ENCODE measurements at regions not wholly inside any gene's neighbourhood (a gene's known extent, or its start where the extent isn't known, plus 50 kb on each side); places are given as distances from the start of the nearest gene placed in this dataset.
"Not testable (repeated sequence)": the region's sequence is repeated elsewhere in the genome, so short reads cannot be mapped to it uniquely, and the experiment has no call there.

DNA sequence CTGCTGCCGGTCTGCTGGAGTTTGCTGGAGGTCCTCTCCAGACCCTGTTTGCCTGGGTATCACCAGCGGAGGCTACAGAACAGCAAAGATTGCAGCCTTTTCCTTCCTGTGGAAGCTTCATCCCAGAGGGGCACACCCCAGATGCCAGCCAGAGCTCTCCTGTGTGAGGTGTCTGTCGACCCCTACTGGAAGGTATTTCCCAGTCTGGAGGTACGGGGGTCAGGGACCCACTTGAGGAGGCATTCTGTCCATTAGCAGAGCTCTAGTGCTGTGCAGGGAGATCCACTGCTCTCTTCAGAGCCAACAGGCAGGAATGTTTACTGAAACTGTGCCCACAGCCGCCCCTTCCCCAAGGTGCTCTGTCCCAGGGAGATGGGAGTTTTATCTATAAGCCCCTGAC is 823.1 kb upstream of the HS3ST5 start:
- TF ChIP-seq EP300 (IDR thresholded peaks at IDR 0.05; ENCODE audit: low read depth in 2 of 2, low read length in 2 of 2); EP300 (CRISPR knock-in tag; IDR thresholded peaks at IDR 0.05; ENCODE audit: borderline replicate concordance); POLR2AphosphoS5 (IDR thresholded peaks at IDR 0.05; ENCODE audit: low read depth, low read length); HIVEP1 (CRISPR knock-in tag; IDR thresholded peaks at IDR 0.05); NR2C2 (CRISPR knock-in tag; IDR thresholded peaks at IDR 0.05; ENCODE audit: borderline replicate concordance); ZNF558 (CRISPR knock-in tag; IDR thresholded peaks at IDR 0.05; ENCODE audit: borderline replicate concordance): not testable (repeated sequence)
- TF ChIP-seq, protein P1, sequence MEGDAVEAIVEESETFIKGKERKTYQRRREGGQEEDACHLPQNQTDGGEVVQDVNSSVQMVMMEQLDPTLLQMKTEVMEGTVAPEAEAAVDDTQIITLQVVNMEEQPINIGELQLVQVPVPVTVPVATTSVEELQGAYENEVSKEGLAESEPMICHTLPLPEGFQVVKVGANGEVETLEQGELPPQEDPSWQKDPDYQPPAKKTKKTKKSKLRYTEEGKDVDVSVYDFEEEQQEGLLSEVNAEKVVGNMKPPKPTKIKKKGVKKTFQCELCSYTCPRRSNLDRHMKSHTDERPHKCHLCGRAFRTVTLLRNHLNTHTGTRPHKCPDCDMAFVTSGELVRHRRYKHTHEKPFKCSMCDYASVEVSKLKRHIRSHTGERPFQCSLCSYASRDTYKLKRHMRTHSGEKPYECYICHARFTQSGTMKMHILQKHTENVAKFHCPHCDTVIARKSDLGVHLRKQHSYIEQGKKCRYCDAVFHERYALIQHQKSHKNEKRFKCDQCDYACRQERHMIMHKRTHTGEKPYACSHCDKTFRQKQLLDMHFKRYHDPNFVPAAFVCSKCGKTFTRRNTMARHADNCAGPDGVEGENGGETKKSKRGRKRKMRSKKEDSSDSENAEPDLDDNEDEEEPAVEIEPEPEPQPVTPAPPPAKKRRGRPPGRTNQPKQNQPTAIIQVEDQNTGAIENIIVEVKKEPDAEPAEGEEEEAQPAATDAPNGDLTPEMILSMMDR (CRISPR knock-in tag; IDR thresholded peaks at IDR 0.05), result peak; percentile 46
- TF ChIP-seq, protein P2, sequence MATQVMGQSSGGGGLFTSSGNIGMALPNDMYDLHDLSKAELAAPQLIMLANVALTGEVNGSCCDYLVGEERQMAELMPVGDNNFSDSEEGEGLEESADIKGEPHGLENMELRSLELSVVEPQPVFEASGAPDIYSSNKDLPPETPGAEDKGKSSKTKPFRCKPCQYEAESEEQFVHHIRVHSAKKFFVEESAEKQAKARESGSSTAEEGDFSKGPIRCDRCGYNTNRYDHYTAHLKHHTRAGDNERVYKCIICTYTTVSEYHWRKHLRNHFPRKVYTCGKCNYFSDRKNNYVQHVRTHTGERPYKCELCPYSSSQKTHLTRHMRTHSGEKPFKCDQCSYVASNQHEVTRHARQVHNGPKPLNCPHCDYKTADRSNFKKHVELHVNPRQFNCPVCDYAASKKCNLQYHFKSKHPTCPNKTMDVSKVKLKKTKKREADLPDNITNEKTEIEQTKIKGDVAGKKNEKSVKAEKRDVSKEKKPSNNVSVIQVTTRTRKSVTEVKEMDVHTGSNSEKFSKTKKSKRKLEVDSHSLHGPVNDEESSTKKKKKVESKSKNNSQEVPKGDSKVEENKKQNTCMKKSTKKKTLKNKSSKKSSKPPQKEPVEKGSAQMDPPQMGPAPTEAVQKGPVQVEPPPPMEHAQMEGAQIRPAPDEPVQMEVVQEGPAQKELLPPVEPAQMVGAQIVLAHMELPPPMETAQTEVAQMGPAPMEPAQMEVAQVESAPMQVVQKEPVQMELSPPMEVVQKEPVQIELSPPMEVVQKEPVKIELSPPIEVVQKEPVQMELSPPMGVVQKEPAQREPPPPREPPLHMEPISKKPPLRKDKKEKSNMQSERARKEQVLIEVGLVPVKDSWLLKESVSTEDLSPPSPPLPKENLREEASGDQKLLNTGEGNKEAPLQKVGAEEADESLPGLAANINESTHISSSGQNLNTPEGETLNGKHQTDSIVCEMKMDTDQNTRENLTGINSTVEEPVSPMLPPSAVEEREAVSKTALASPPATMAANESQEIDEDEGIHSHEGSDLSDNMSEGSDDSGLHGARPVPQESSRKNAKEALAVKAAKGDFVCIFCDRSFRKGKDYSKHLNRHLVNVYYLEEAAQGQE (IDR thresholded peaks at IDR 0.05; ENCODE audit: borderline replicate concordance in 1 of 2, low read depth in 1 of 2, low read length in 2 of 2), result not testable (repeated sequence)
- TF ChIP-seq, protein P3, sequence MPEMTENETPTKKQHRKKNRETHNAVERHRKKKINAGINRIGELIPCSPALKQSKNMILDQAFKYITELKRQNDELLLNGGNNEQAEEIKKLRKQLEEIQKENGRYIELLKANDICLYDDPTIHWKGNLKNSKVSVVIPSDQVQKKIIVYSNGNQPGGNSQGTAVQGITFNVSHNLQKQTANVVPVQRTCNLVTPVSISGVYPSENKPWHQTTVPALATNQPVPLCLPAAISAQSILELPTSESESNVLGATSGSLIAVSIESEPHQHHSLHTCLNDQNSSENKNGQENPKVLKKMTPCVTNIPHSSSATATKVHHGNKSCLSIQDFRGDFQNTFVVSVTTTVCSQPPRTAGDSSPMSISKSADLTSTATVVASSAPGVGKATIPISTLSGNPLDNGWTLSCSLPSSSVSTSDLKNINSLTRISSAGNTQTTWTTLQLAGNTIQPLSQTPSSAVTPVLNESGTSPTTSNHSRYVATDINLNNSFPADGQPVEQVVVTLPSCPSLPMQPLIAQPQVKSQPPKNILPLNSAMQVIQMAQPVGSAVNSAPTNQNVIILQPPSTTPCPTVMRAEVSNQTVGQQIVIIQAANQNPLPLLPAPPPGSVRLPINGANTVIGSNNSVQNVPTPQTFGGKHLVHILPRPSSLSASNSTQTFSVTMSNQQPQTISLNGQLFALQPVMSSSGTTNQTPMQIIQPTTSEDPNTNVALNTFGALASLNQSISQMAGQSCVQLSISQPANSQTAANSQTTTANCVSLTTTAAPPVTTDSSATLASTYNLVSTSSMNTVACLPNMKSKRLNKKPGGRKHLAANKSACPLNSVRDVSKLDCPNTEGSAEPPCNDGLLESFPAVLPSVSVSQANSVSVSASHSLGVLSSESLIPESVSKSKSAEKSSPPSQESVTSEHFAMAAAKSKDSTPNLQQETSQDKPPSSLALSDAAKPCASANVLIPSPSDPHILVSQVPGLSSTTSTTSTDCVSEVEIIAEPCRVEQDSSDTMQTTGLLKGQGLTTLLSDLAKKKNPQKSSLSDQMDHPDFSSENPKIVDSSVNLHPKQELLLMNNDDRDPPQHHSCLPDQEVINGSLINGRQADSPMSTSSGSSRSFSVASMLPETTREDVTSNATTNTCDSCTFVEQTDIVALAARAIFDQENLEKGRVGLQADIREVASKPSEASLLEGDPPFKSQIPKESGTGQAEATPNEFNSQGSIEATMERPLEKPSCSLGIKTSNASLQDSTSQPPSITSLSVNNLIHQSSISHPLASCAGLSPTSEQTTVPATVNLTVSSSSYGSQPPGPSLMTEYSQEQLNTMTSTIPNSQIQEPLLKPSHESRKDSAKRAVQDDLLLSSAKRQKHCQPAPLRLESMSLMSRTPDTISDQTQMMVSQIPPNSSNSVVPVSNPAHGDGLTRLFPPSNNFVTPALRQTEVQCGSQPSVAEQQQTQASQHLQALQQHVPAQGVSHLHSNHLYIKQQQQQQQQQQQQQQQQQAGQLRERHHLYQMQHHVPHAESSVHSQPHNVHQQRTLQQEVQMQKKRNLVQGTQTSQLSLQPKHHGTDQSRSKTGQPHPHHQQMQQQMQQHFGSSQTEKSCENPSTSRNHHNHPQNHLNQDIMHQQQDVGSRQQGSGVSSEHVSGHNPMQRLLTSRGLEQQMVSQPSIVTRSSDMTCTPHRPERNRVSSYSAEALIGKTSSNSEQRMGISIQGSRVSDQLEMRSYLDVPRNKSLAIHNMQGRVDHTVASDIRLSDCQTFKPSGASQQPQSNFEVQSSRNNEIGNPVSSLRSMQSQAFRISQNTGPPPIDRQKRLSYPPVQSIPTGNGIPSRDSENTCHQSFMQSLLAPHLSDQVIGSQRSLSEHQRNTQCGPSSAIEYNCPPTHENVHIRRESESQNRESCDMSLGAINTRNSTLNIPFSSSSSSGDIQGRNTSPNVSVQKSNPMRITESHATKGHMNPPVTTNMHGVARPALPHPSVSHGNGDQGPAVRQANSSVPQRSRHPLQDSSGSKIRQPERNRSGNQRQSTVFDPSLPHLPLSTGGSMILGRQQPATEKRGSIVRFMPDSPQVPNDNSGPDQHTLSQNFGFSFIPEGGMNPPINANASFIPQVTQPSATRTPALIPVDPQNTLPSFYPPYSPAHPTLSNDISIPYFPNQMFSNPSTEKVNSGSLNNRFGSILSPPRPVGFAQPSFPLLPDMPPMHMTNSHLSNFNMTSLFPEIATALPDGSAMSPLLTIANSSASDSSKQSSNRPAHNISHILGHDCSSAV (CRISPR knock-in tag; IDR thresholded peaks at IDR 0.05; ENCODE audit: borderline replicate concordance), result not testable (repeated sequence)

Measured in HepG2 (cell line).